Trophoblast cell (in vitro differentiated cells and primary cell): ENCODE measurements at regions not wholly inside any gene's neighbourhood (a gene's known extent, or its start where the extent isn't known, plus 50 kb on each side); places are given as distances from the start of the nearest gene placed in this dataset.

Experiments
- DNase-seq, 2 donors: peaks; one replicate each; pipeline ENCODE4 v3.0.0-alpha.2; 2016
- H2AFZ ChIP-seq: 2 replicates; pipeline ENCODE4 v1.6.1; 2013; ENCODE audit warnings: low read length, moderate library complexity, mild to moderate bottlenecking; ENCODE audit not compliant: insufficient read depth, poor library complexity
- H2AK5ac ChIP-seq: 2 replicates; pipeline ENCODE4 v1.6.1; 2013; ENCODE audit warnings: mild to moderate bottlenecking, low read length
- H2BK120ac ChIP-seq: 2 replicates; pipeline ENCODE4 v1.6.1; 2013; ENCODE audit warnings: low read length, mild to moderate bottlenecking, moderate library complexity; ENCODE audit not compliant: insufficient read depth, poor library complexity
- H2BK12ac ChIP-seq: 2 replicates; pipeline ENCODE4 v1.6.1; 2013; ENCODE audit warnings: mild to moderate bottlenecking, low read length, moderate library complexity
- H2BK5ac ChIP-seq: 2 replicates; pipeline ENCODE4 v1.6.1; 2013; ENCODE audit warnings: low read length, low read depth, moderate library complexity, mild to moderate bottlenecking; ENCODE audit not compliant: poor library complexity
- H3K14ac ChIP-seq: 2 replicates; pipeline ENCODE4 v1.6.1; 2013; ENCODE audit warnings: mild to moderate bottlenecking, low read length
- H3K18ac ChIP-seq: 2 replicates; pipeline ENCODE4 v1.6.1; 2013; ENCODE audit warnings: mild to moderate bottlenecking, low read length
- H3K23ac ChIP-seq: 2 replicates; pipeline ENCODE4 v1.6.1; 2013; ENCODE audit warnings: low read length
- H3K27ac ChIP-seq: 2 replicates; pipeline ENCODE4 v1.5.1; 2013; ENCODE audit warnings: low read depth, mild to moderate bottlenecking, inconsistent platforms, low read length, moderate library complexity
- H3K27me3 ChIP-seq: 2 replicates; pipeline ENCODE4 v1.6.1; 2013; ENCODE audit warnings: inconsistent platforms, mild to moderate bottlenecking, low read length, moderate library complexity; ENCODE audit not compliant: insufficient read depth
- H3K36me3 ChIP-seq, 2 experiments: 1 replicate in 1 of 2; 2 replicates in 1 of 2; pipeline ENCODE4 v1.6.1; 2013; ENCODE audit warnings: low read length in 2 of 2, mild to moderate bottlenecking in 2 of 2, moderate library complexity in 1 of 2; ENCODE audit not compliant: insufficient read depth in 2 of 2, control insufficient read depth in 1 of 2
- H3K4ac ChIP-seq: 2 replicates; pipeline ENCODE4 v1.6.1; 2013; ENCODE audit warnings: low read depth, mild to moderate bottlenecking, low read length, moderate library complexity
- H3K4me1 ChIP-seq, 2 experiments: 1 replicate in 1 of 2; 2 replicates in 1 of 2; pipeline ENCODE4 v1.6.1; 2013; ENCODE audit warnings: low read length in 2 of 2, mild to moderate bottlenecking in 2 of 2, moderate library complexity in 1 of 2; ENCODE audit not compliant: insufficient read depth in 2 of 2, control insufficient read depth in 1 of 2
- H3K4me2 ChIP-seq: 2 replicates; pipeline ENCODE4 v1.6.1; 2013; ENCODE audit warnings: inconsistent platforms, mild to moderate bottlenecking, low read length, moderate library complexity
- H3K4me3 ChIP-seq: 2 replicates; pipeline ENCODE4 v1.5.1; 2013; ENCODE audit warnings: mild to moderate bottlenecking, low read depth, low read length, inconsistent platforms
- H3K79me1 ChIP-seq: one replicate; pipeline ENCODE4 v1.6.1; 2013; ENCODE audit warnings: low read length
- H3K79me2 ChIP-seq: 2 replicates; pipeline ENCODE4 v1.6.1; 2013; ENCODE audit warnings: low read length, mild to moderate bottlenecking; ENCODE audit not compliant: control insufficient read depth, insufficient read depth, poor library complexity
- H3K9ac ChIP-seq: 2 replicates; pipeline ENCODE4 v1.6.1; 2013; ENCODE audit warnings: mild to moderate bottlenecking, low read length
- H3K9me3 ChIP-seq: 2 replicates; pipeline ENCODE4 v1.6.1; 2013; ENCODE audit warnings: low read depth, mild to moderate bottlenecking, control low read depth, inconsistent platforms, low read length; ENCODE audit not compliant: insufficient read depth
- H4K12ac ChIP-seq: 2 replicates; pipeline ENCODE4 v1.6.1; 2013; ENCODE audit warnings: low read depth, mild to moderate bottlenecking, low read length, moderate library complexity
- H4K8ac ChIP-seq: 2 replicates; pipeline ENCODE4 v1.6.1; 2013; ENCODE audit warnings: low read depth, mild to moderate bottlenecking, low read length, moderate library complexity
- H4K91ac ChIP-seq: one replicate; pipeline ENCODE4 v1.6.1; 2013; ENCODE audit warnings: low read depth, mild to moderate bottlenecking, low read length, moderate library complexity
- WGBS: extraction: QIAGEN DNeasy Blood & Tissue Kit; methylation state at CpG from one replicate; pipeline ENCODE4 v1.1.7; 2013; ENCODE audit warnings: missing lambda C conversion rate; ENCODE audit not compliant: insufficient read length, insufficient coverage; ENCODE audit errors: extremely low coverage; 5-methylcytosine and 5-hydroxymethylcytosine counted together

DNA sequence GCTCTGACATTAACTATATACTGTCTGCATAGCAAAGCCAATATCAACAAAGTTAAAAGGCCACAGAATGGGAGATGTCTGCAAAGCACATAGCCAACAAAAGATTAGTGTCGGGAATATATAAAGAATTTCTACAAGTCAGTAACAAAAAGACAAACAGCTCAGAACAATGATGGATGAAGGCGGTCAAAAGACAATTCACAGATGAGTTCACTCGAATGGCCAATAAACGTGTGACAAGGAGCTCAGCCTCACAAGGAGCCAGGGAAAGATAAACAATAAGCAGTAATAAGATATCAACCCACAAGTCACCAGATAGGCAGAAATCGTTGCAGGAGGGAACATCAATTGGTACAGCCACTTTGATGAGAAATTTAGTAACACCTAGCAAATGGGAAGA, 106.0 kb upstream of the ISX start:
- WGBS: no CpG with 5 or more reads among the region's 5 CpGs
- no peaks in the 10 kb centered on the region for H3K9me3 ChIP-seq
- H4K8ac ChIP-seq: no peak overlapping the region
- H2BK5ac ChIP-seq: no peak overlapping the region
- H3K79me2 ChIP-seq: no peaks in the 10 kb centered on the region
- no peak overlapping the region for H3K4me2 ChIP-seq
- no peaks in the 10 kb centered on the region for H3K4me1 ChIP-seq
- no peak overlapping the region for H3K9ac ChIP-seq
- H3K23ac ChIP-seq: no peak overlapping the region
- no peak overlapping the region for H2AFZ ChIP-seq
- H3K27me3 ChIP-seq: no peaks in the 10 kb centered on the region
- no peak overlapping the region for H4K91ac ChIP-seq
- H2AK5ac ChIP-seq: no peak overlapping the region
- H3K36me3 ChIP-seq: no peaks in the 10 kb centered on the region
- no peak overlapping the region for H3K4me3 ChIP-seq
- H3K14ac ChIP-seq: no peak overlapping the region
- H4K12ac ChIP-seq: no peak overlapping the region
- no peak for DNase-seq
- no peak overlapping the region for H3K4ac ChIP-seq
- H3K27ac ChIP-seq: no peak overlapping the region
- H2BK120ac ChIP-seq: no peak overlapping the region
- no peak overlapping the region for H2BK12ac ChIP-seq
- H3K79me1 ChIP-seq: peaks cover 2% of the 10 kb centered on the region
- H3K18ac ChIP-seq: no peak overlapping the region

GRCh38 chr22:34966980-34967565, 98.9 kb upstream of the ISX start:
- Histone ChIP-seq H2BK5ac (peak overlapping the region; percentile 85), H4K91ac (peak overlapping the region; percentile 98), H3K23ac (no peak overlapping the region), H3K4me1 (peaks cover 4 to 8% of the 10 kb centered on the region in 2 experiments), H3K4ac (peak overlapping the region; percentile 41), H2AFZ (no peak overlapping the region), H4K8ac (peak overlapping the region; percentile 62), H3K14ac (peak overlapping the region; percentile 59), H3K79me2 (no peaks in the 10 kb centered on the region), H3K4me3 (no peak overlapping the region), H3K4me2 (no peak overlapping the region), H2BK12ac (peak overlapping the region; percentile 61), H2BK120ac (peak overlapping the region; percentile 82), H3K18ac (no peak overlapping the region), H4K12ac (no peak overlapping the region), H3K79me1 (peaks cover 22% of the 10 kb centered on the region), H2AK5ac (no peak overlapping the region), H3K9me3 (no peaks in the 10 kb centered on the region), H3K27ac (peak overlapping the region; percentile 35), H3K9ac (no peak overlapping the region), H3K36me3 (peaks cover 0 to 2% of the 10 kb centered on the region in 2 experiments), H3K27me3 (no peaks in the 10 kb centered on the region)
- WGBS: no CpG with 5 or more reads among the region's 4 CpGs
- DNase-seq: peak; percentile 57 to 74

DNA sequence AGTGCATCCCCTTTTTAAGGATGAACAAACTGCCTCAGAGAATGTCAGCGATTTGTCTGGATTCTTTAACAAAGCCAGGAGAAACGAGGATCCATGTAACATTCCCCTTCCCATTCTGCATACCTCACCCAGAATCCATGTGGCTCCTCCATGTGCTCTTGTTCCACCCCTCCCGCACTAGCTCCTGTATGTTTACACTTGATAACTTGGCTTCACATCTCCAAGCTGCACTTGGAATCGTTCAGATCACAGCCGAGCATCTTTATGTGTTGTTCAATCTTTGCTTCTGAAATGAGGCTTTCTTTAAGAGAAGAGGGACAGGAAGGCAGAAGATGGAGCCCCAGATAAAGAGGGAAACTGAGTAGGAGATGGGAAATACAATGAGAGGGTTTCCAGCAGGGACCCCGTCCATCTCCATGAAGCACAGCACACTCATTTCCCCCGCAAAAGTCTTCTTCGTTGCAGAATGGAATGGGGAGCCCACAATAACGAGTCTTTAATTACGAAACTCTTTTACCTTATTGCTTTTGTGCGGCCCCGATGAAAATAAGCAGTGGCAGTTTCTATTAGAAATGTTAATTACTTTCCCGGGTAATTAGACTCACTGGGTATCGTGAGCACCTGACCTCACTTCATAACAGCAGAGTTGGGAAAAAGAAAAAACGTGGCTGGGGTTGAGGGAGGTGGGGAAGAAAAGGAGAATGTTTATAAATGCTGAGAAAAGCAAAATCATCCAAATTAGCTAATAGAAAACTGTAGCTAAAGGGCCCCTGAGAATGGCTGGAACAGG, 96.8 kb upstream of the ISX start:
- no CpG with 5 or more reads among the region's 15 CpGs for WGBS
- Histone ChIP-seq H3K14ac (no peak overlapping the region), H2BK120ac (peak overlapping the region; percentile 23), H3K4me2 (no peak overlapping the region), H3K4ac (no peak overlapping the region), H3K18ac (no peak overlapping the region), H3K79me2 (no peaks in the 10 kb centered on the region), H3K4me3 (no peak overlapping the region), H3K79me1 (peaks cover 37% of the 10 kb centered on the region), H4K12ac (no peak overlapping the region), H3K27me3 (no peaks in the 10 kb centered on the region), H2AFZ (no peak overlapping the region), H4K91ac (peak overlapping the region; percentile 17), H3K36me3 (peaks cover 0 to 2% of the 10 kb centered on the region in 2 experiments), H2BK12ac (peak overlapping the region; percentile 80), H3K9me3 (no peaks in the 10 kb centered on the region), H3K4me1 (peaks cover 16 to 24% of the 10 kb centered on the region in 2 experiments), H4K8ac (no peak overlapping the region), H2AK5ac (peak overlapping the region; percentile 32), H2BK5ac (no peak overlapping the region), H3K23ac (no peak overlapping the region), H3K9ac (no peak overlapping the region), H3K27ac (no peak overlapping the region)
- DNase-seq: no peak

GRCh38 chr22:34971456-34971855, 94.5 kb upstream of the ISX start:
- Histone ChIP-seq H3K79me2 (no peaks in the 10 kb centered on the region), H2BK120ac (peak overlapping the region; percentile 77), H3K4me3 (no peak overlapping the region), H2AFZ (peak overlapping the region; percentile 38), H3K23ac (no peak overlapping the region), H3K9me3 (peaks cover 1% of the 10 kb centered on the region), H3K4me1 (peaks cover 18 to 25% of the 10 kb centered on the region in 2 experiments), H3K36me3 (peaks cover 0 to under 1% of the 10 kb centered on the region in 2 experiments), H3K27ac (no peak overlapping the region), H2AK5ac (peak overlapping the region; percentile 43), H2BK5ac (peak overlapping the region; percentile 75), H2BK12ac (peak overlapping the region; percentile 87), H3K4me2 (no peak overlapping the region), H3K14ac (peak overlapping the region; percentile 82), H4K91ac (peak overlapping the region; percentile 90), H3K4ac (no peak overlapping the region), H4K8ac (peak overlapping the region; percentile 59), H3K9ac (no peak overlapping the region), H3K79me1 (peaks cover 48% of the 10 kb centered on the region), H3K27me3 (no peaks in the 10 kb centered on the region), H4K12ac (no peak overlapping the region), H3K18ac (peak overlapping the region; percentile 21)
- no CpG with 5 or more reads among the region's 2 CpGs for WGBS
- no peak for DNase-seq
